ENCODE measurements at regions not wholly inside any gene's neighbourhood (a gene's known extent, or its start where the extent isn't known, plus 50 kb on each side); places are given as distances from the start of the nearest gene placed in this dataset.

DNA sequence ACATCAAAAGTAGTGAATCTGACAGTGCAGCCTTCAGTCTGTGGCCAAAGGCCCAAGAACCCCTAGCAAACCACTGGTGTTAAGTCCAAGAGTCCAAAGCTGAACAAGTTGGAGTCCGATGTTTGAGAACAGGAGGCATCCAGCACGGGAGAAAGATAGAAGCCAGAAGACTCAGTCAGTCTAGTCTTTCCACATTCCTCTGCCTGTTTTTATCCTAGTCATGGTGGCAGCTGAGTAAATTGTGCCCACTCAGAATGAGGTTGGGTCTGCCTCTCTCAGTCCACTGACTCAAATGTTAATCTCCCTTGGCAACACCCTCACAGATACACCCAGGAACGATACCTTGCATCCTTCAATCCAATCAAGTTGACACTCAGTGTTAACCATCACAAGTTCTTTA, 1255.4 kb downstream of the LRFN5 start:
- Histone ChIP-seq H3K36me3 (ENCODE audit: insufficient read depth, low read length, poor library complexity, severe bottlenecking) (no peaks in the 10 kb centered on the region), H3K4me1 (ENCODE audit: insufficient read depth, low read length, poor library complexity, severe bottlenecking) (no peaks in the 10 kb centered on the region), H3K9me3 (ENCODE audit: low read depth, low read length, poor library complexity, severe bottlenecking) (no peaks in the 10 kb centered on the region), H3K4me3 (ENCODE audit: low read depth, low read length, poor library complexity, severe bottlenecking) (no peak overlapping the region), H3K27ac (ENCODE audit: low read depth, low read length, poor library complexity, severe bottlenecking) (no peak overlapping the region), H3K27me3 (replicated peaks; ENCODE audit: insufficient read depth, low read depth, low read length, poor library complexity) (no peaks in the 10 kb centered on the region)
- no TSS peak for BruUV-seq (replicated peaks)
- intact Hi-C loops (cut with micrococcal nuclease; ENCODE audit: unreplicated experiment): no loop called here
- ChIA-PET POLR2A (ENCODE audit: low non-redundant PET) (no interaction called here), CTCF (no interaction called here)
- DNase-seq (ENCODE audit: low spot score): no peak
- TF ChIP-seq CTCF (conservative IDR thresholded peaks at IDR 0.05; ENCODE audit: low read depth, low read length) (no peak), EZH2 (IDR thresholded peaks at IDR 0.05; ENCODE audit: borderline replicate concordance, low read depth, low read length, poor library complexity, severe bottlenecking) (no peak)

DNA sequence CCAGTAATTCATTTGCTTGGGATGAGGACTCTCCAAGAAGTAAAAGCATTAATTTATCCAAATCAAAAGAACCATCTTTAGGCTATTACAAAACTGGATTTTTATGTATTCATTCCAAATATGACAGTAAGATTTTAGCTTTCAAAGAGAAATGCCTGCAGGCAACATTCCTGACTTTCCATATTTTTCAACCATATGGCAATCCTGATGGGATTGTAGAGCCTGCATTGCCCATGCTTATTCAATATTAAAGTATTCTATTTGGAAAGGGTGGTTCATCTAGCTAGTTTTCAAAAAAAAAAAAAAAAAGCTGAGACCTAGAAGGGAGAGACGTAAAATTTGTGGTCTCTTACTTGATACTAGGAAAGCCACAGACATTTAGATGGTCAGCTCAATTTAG, 1253.7 kb downstream of the LRFN5 start:
- Histone ChIP-seq H3K4me3 (ENCODE audit: low read depth, low read length, poor library complexity, severe bottlenecking) (no peak overlapping the region), H3K27me3 (replicated peaks; ENCODE audit: insufficient read depth, low read depth, low read length, poor library complexity) (no peaks in the 10 kb centered on the region), H3K9me3 (ENCODE audit: low read depth, low read length, poor library complexity, severe bottlenecking) (no peaks in the 10 kb centered on the region), H3K36me3 (ENCODE audit: insufficient read depth, low read length, poor library complexity, severe bottlenecking) (no peaks in the 10 kb centered on the region), H3K27ac (ENCODE audit: low read depth, low read length, poor library complexity, severe bottlenecking) (no peak overlapping the region), H3K4me1 (ENCODE audit: insufficient read depth, low read length, poor library complexity, severe bottlenecking) (no peaks in the 10 kb centered on the region)
- POLR2A ChIA-PET (ENCODE audit: low non-redundant PET): no interaction called here
- TF ChIP-seq EZH2 (IDR thresholded peaks at IDR 0.05; ENCODE audit: borderline replicate concordance, low read depth, low read length, poor library complexity, severe bottlenecking) (no peak), CTCF (conservative IDR thresholded peaks at IDR 0.05; ENCODE audit: low read depth, low read length) (no peak)
- CTCF ChIA-PET: no interaction called here
- no peak for DNase-seq (ENCODE audit: low spot score)
- no TSS peak for BruUV-seq (replicated peaks)
- intact Hi-C loops (cut with micrococcal nuclease; ENCODE audit: unreplicated experiment): no loop called here

GRCh38 chr14:42856106-42856505, 1249.4 kb downstream of the LRFN5 start:
- no peaks in the 10 kb centered on the region for H3K9me3 ChIP-seq (ENCODE audit: low read depth, low read length, poor library complexity, severe bottlenecking)
- ChIA-PET CTCF (no interaction called here), POLR2A (ENCODE audit: low non-redundant PET) (no interaction called here)
- no peaks in the 10 kb centered on the region for H3K27me3 ChIP-seq (replicated peaks; ENCODE audit: insufficient read depth, low read depth, low read length, poor library complexity)
- no peaks in the 10 kb centered on the region for H3K36me3 ChIP-seq (ENCODE audit: insufficient read depth, low read length, poor library complexity, severe bottlenecking)
- H3K27ac ChIP-seq (ENCODE audit: low read depth, low read length, poor library complexity, severe bottlenecking): no peak overlapping the region
- TF ChIP-seq CTCF (conservative IDR thresholded peaks at IDR 0.05; ENCODE audit: low read depth, low read length) (no peak), EZH2 (IDR thresholded peaks at IDR 0.05; ENCODE audit: borderline replicate concordance, low read depth, low read length, poor library complexity, severe bottlenecking) (no peak)
- intact Hi-C loops (cut with micrococcal nuclease; ENCODE audit: unreplicated experiment): no loop called here
- BruUV-seq (replicated peaks): no TSS peak
- no peaks in the 10 kb centered on the region for H3K4me1 ChIP-seq (ENCODE audit: insufficient read depth, low read length, poor library complexity, severe bottlenecking)
- DNase-seq (ENCODE audit: low spot score): no peak
- H3K4me3 ChIP-seq (ENCODE audit: low read depth, low read length, poor library complexity, severe bottlenecking): no peak overlapping the region
